ENCODE measurements at regions not wholly inside any gene's neighbourhood (a gene's known extent, or its start where the extent isn't known, plus 50 kb on each side); places are given as distances from the start of the nearest gene placed in this dataset.

DNA sequence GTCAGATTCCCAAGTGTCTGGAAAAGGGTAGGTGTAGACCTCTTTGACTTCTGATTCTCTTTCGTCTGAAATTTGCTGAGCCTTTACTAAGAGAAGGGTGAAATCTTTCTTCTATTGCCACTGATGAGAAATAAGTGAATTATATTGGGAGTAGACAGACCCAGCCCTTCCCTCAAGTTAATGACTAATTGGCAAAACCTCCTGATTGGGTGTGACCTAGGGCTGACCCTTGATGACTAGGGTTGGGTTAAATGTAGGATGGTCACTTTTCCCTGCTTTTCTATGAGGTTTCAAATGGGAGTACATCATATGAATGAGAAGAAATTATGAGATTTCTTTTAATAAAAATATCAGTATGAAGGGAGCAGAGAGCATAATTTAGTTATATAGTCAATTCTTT lies 73.4 kb upstream of the C5orf46 start:
- BruUV-seq (replicated peaks) = no TSS peak
- H3K4me1 ChIP-seq (ENCODE audit: control insufficient read depth, extremely low read depth, insufficient read depth, low read length) = no peaks in the 10 kb centered on the region
- H3K9me3 ChIP-seq (replicated peaks; ENCODE audit: control insufficient read depth, insufficient read depth, low read length) = no peaks in the 10 kb centered on the region
- POLR2A ChIA-PET = no interaction called here
- no peak overlapping the region for H3K27ac ChIP-seq (ENCODE audit: insufficient read depth, low read depth, low read length)
- no peaks in the 10 kb centered on the region for H3K79me2 ChIP-seq (ENCODE audit: control insufficient read depth, insufficient read depth, low read length)
- H3K36me3 ChIP-seq (ENCODE audit: control insufficient read depth in 2 of 2, extremely low read depth in 1 of 2, insufficient read depth in 2 of 2, low read length in 2 of 2) = no peaks in the 10 kb centered on the region
- H3K27me3 ChIP-seq (ENCODE audit: control insufficient read depth in 2 of 2, insufficient read depth in 2 of 2, low read length in 2 of 2) = no peaks in the 10 kb centered on the region
- H3K4me3 ChIP-seq (replicated peaks in 1 of 3; ENCODE audit: insufficient read depth in 1 of 3, low read depth in 1 of 3, low read length in 3 of 3) = no peak overlapping the region
- dilution Hi-C loops (cut with MboI; ENCODE audit: extremely low pct_ligation_motif_present, low sequenced_read_pairs) = no loop called here
- H3K4me2 ChIP-seq (ENCODE audit: insufficient read depth, low read length) = no peak overlapping the region
- intact Hi-C loops (cut with micrococcal nuclease) = no loop called here
- no peaks in the 10 kb centered on the region for H4K20me1 ChIP-seq (replicated peaks; ENCODE audit: control insufficient read depth, extremely low read depth, insufficient read depth, low read length)
- H3K9ac ChIP-seq (replicated peaks; ENCODE audit: extremely low read depth, insufficient read depth, low read length) = no peak overlapping the region
- TF ChIP-seq POLR2A (IDR thresholded peaks at IDR 0.05; ENCODE audit: low read depth, low read length) (no peak), JUN (IDR thresholded peaks at IDR 0.05; ENCODE audit: borderline replicate concordance, insufficient read depth, insufficient read length, low read depth) (no peak), POLR2AphosphoS5 (IDR thresholded peaks at IDR 0.05; ENCODE audit: insufficient read depth, low read depth, low read length) (no peak), MAX (IDR thresholded peaks at IDR 0.05; ENCODE audit: insufficient read depth, insufficient read length) (no peak), EZH2 (IDR thresholded peaks at IDR 0.05; ENCODE audit: borderline replicate concordance, low read depth, low read length, severe bottlenecking) (no peak), FOS (IDR thresholded peaks at IDR 0.05; ENCODE audit: borderline replicate concordance, insufficient read depth, low read length) (no peak), GATA2 (IDR thresholded peaks at IDR 0.05; ENCODE audit: insufficient read depth, insufficient read length, low read depth, low read length) (no peak), MYC (IDR thresholded peaks at IDR 0.05; ENCODE audit: low read depth, low read length) (no peak)
- TF ChIP-seq, protein P1, sequence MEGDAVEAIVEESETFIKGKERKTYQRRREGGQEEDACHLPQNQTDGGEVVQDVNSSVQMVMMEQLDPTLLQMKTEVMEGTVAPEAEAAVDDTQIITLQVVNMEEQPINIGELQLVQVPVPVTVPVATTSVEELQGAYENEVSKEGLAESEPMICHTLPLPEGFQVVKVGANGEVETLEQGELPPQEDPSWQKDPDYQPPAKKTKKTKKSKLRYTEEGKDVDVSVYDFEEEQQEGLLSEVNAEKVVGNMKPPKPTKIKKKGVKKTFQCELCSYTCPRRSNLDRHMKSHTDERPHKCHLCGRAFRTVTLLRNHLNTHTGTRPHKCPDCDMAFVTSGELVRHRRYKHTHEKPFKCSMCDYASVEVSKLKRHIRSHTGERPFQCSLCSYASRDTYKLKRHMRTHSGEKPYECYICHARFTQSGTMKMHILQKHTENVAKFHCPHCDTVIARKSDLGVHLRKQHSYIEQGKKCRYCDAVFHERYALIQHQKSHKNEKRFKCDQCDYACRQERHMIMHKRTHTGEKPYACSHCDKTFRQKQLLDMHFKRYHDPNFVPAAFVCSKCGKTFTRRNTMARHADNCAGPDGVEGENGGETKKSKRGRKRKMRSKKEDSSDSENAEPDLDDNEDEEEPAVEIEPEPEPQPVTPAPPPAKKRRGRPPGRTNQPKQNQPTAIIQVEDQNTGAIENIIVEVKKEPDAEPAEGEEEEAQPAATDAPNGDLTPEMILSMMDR (IDR thresholded peaks at IDR 0.05; ENCODE audit: extremely low read depth in 1 of 2, insufficient read depth in 1 of 2, low read depth in 1 of 2, low read length in 2 of 2) = no peak
- CTCF ChIA-PET = no interaction called here
- FAIRE-seq = no peak
- no peak for DNase-seq (ENCODE audit: low read depth, low spot score)
- H3K9me1 ChIP-seq (replicated peaks; ENCODE audit: control insufficient read depth, extremely low read depth, insufficient read depth, low read length) = no peaks in the 10 kb centered on the region
- H2AFZ ChIP-seq (ENCODE audit: low read depth, low read length) = no peak overlapping the region

Data from endothelial cell of umbilical vein (primary cell).